AG10803 (cell line): ENCODE measurements at regions not wholly inside any gene's neighbourhood (a gene's known extent, or its start where the extent isn't known, plus 50 kb on each side); places are given as distances from the start of the nearest gene placed in this dataset.

Experiments used
- DNase-seq: peaks from one replicate; pipeline ENCODE4 v3.0.0; 2010; ENCODE audit warnings: low read depth
- H3K4me3 ChIP-seq: 2 replicates; pipeline ENCODE4 v1.5.1; 2011; ENCODE audit warnings: mild to moderate bottlenecking, low read length, control low read depth
- TF ChIP-seq, protein P1 (sequence below): conservative IDR thresholded peaks from 2 replicates; pipeline ENCODE4 v1.5.1; 2011; ENCODE audit warnings: mild to moderate bottlenecking, low read length, control low read depth, inconsistent platforms

DNA sequence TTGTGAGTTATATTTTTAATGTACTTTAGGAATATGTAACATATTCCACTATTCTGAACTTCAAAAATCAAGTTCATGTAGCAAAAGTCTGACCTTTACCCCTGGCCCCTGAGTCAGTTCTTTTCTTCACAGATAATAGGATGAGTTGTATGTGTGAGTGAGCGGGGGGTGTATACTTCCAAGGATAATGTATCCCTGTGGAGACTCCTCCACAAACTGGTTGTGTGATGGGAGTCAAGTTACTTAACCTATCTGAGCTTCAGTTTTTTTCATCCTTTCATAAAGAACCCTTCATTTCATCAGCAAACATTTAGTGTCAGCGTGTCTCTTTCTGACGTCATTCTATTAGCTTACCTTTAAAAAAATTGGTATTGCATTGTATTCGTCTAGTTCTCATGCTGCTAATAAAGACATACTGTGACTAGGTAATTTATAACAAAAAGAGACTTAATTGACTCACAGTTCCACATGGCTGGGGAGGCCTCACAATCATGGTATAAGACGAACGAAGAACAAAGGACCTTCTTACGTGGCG lies 288.1 kb upstream of the GPC6 start:
- no peak for DNase-seq
- TF ChIP-seq, protein P1, sequence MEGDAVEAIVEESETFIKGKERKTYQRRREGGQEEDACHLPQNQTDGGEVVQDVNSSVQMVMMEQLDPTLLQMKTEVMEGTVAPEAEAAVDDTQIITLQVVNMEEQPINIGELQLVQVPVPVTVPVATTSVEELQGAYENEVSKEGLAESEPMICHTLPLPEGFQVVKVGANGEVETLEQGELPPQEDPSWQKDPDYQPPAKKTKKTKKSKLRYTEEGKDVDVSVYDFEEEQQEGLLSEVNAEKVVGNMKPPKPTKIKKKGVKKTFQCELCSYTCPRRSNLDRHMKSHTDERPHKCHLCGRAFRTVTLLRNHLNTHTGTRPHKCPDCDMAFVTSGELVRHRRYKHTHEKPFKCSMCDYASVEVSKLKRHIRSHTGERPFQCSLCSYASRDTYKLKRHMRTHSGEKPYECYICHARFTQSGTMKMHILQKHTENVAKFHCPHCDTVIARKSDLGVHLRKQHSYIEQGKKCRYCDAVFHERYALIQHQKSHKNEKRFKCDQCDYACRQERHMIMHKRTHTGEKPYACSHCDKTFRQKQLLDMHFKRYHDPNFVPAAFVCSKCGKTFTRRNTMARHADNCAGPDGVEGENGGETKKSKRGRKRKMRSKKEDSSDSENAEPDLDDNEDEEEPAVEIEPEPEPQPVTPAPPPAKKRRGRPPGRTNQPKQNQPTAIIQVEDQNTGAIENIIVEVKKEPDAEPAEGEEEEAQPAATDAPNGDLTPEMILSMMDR, result no peak
- no peak overlapping the region for H3K4me3 ChIP-seq

DNA sequence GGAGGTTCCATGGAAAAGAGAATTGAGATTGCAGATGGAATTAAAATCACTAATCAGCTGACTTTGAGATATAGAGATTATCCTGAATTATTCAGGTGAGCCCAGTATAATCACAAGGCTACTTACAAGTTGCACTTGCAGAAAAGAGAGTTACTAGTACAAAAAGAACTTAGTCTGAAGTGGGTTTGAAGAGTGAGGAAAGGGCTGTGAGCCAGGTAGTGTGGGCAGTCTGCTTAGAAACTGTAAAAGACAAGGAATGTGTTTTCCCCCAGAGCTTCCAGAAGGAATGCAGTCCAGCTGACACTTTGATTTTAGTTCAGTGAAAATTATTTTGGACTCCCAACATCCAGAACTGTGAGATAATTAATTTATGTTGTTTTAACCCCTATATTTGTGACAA lies 285.4 kb upstream of the GPC6 start:
- no peak overlapping the region for H3K4me3 ChIP-seq
- TF ChIP-seq, protein P1, result no peak
- DNase-seq, result no peak

DNA sequence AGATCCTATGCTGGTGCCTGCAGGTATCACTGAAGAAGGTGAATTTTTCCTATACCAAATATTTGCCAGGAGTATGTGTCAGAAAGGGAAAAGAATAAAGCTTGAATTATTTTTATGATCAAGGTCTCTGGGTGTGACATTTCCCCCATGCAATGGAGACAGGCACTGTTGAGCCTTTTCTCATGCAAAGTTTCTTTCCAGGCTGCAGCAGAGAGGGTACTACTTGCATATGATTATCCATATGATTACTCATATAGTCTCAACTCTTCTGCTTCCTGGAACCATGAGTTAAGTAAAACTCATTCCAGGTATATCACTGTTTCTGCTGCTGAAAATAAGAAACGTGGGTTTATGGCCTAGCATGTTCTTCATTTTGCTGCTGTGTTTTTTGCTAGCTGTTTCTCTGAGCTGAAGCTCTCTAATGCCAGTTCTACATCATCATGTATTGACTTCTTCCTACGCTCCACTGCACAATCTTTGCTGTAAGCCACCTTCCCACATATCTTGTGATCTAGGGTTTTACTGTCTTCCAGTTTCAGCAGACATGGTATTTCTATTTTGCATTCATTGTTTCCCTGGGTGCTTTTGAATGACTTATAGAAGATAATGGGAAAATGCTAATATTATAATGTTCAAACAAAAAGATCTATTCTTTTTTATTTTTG lies 278.7 kb upstream of the GPC6 start:
- TF ChIP-seq, protein P1, result no peak
- no peak for DNase-seq
- no peak overlapping the region for H3K4me3 ChIP-seq

DNA sequence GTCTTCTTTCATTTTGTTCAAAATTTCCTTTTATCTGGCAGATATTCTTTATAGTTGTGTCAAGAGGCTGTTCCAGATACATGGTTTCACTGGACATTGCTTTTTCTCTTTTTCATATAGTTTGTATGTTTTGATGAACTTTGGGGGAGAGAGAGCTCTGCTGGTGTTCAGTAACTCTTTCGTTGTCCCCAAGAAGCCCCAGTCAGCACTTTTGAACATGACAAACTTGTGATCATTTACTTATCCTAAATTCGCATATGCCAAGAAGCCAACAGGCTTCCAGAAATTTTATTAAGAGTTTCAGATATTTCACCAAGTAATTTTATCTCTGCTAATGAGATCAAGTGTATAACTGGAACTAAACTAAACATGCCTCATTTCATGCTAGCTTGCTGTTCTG lies 275.8 kb upstream of the GPC6 start:
- TF ChIP-seq, protein P1, result no peak
- no peak overlapping the region for H3K4me3 ChIP-seq
- DNase-seq, result no peak

DNA sequence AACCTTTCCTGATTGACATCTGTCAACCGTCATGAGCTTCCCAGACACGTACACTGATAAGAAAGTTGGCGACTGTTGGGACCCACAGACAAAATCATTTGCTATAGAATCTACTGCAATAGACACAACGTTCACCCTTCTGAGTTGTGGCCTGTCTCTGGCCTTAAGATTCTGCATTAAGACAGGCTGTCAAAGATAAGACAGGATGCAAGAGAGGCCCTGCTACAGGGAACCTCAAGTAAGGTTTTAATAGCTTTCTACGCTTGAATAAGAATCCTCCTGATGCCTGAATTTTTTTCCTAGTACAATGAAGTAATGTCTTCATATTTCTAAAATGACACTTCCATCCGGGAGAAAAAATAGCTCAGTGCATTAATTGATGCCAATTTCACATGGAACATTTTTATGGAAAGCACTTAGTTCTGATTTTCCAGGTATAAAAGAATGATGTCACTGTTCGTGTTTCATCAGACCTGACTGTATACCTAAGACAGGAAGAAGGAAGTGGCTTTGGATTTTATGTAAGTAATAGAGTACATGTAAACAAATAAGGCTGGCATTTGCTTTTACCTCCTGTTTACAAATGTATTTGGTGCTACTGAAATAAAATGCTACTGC lies 275.2 kb upstream of the GPC6 start:
- TF ChIP-seq, protein P1, result no peak
- DNase-seq, result no peak

DNA sequence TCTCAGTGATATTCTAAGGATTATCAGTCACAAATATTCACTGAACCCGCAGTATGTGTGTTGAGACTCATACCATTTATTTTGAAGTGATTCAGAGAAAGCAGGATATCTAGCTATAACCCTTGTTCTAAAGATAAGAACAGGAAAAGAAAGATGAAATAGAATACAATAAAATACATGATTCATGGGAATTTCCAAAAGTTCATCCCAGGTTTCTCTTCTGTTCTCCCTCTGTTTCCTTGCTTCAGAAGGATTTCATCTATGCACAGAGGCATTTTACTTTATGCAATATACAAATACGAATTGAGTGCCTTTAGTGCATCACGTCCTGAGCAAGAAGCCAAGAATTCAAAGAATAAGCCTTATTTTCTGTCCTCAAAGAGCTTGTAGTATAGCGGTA lies 274.4 kb upstream of the GPC6 start:
- H3K4me3 ChIP-seq, result no peak overlapping the region
- TF ChIP-seq, protein P1, result no peak
- no peak for DNase-seq

More for the DNA sequence above, 275.2 kb upstream of the GPC6 start:
- H3K4me3 ChIP-seq, result no peak overlapping the region

DNA sequence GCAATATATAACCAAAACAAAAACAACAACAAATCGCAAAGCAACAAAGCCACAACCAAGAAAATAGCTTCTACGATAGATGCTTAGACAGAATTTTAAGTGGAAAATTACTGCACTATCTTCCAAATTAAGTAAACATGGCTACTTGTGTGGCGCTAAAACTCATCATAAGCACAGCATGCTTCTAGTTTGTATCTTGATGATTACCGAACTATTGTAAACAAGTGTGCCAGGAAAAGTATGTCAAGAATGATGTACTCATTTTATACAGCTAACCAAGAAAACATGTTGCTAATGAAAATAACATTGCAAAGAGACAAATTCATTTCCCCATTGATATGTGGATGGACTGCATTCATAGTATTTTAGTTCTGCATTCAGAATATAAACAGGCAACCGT lies 271.9 kb upstream of the GPC6 start:
- TF ChIP-seq, protein P1, result no peak
- H3K4me3 ChIP-seq, result no peak overlapping the region
- no peak for DNase-seq
